AG08395 (cell line): ENCODE measurements at regions not wholly inside any gene's neighbourhood (a gene's known extent, or its start where the extent isn't known, plus 50 kb on each side); places are given as distances from the start of the nearest gene placed in this dataset.
"Not testable (repeated sequence)": the region's sequence is repeated elsewhere in the genome, so short reads cannot be mapped to it uniquely, and the experiment has no call there.

Source experiments
- DNase-seq: peaks from one replicate; pipeline ENCODE4 v3.0.0; 2012; ENCODE audit warnings: mixed read lengths, low spot score

GRCh38 chr4:148857973-148858534 lies 415.8 kb upstream of the NR3C2 start:
- DNase-seq: no peak

GRCh38 chr4:148857239-148857972 lies 415.2 kb upstream of the NR3C2 start:
- DNase-seq: no peak

- no peak for DNase-seq
Measured at GRCh38 chr4:148854203-148854602, 412.0 kb upstream of the NR3C2 start.

GRCh38 chr4:148852092-148852699 lies 410.0 kb upstream of the NR3C2 start:
- no peak for DNase-seq

DNA sequence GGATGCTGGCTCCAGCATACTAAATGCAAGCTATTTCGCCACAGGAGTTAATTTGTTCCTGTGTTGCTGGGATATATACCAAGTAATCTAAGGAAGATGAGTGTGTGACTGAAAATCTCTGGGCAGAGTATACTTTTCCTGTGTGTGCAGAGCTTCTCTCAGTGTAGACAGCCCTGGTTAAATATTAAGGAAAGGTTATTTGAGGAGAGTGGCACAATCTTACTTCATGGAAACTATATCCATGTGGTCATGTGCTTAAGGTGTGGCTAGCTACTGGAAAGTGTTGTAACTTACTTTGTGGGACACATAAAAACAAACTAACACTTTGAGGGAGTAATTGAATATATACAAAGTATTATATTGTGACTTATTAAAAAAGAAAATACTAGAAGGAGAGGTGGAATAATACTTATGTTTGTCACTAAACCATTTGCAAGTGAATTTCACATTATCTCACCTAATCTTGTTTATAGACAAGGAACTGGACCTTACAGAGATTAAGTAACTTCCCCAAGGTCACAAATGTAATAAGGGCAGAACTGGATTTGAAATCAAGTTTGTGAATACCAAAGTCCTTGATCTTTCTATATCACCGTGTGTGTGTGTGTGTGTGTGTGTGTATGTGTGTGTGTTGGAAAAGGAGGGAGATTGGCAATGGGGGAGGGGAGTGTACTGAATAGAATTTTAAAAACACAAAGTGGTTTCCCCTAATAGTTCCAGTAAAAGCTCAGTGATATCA lies 408.2 kb upstream of the NR3C2 start:
- no peak for DNase-seq

GRCh38 chr4:148849581-148849980 lies 407.4 kb upstream of the NR3C2 start:
- no peak for DNase-seq

DNA sequence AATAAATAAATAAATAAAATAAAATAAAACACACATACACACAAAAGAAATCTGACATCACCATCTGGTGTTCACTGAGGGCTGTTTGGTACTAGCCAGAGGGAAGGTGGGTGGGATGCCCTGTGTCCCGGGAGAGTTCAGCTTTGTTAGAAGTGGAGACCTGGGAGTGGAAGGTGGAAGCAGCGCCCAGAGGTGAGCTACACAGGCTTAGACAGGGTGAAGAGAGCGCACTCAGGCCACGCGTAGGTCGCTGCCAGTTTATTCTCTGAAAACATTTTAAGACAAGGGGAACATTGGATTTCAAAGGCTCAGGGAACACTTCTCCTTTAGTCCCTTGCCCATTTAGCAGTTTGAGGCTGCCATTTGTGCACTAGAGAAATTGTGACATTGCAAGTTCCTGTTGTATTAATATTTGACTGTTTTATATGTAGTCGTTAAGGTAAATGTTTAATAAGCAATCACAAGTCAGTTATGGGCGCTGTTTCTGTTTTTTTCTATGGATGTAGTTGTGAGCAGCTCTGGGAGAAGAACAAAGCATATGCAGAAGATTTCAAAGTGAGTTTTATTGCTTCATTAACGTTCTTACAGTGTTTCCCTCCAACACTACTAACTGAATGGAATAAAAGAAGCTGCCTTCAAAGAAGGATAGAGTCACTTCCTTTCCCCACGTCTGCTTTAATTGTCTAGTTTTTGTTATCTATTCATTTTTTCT lies 405.5 kb upstream of the NR3C2 start:
- no peak for DNase-seq

GRCh38 chr4:148845609-148846008 lies 403.4 kb upstream of the NR3C2 start:
- DNase-seq: no peak

DNA sequence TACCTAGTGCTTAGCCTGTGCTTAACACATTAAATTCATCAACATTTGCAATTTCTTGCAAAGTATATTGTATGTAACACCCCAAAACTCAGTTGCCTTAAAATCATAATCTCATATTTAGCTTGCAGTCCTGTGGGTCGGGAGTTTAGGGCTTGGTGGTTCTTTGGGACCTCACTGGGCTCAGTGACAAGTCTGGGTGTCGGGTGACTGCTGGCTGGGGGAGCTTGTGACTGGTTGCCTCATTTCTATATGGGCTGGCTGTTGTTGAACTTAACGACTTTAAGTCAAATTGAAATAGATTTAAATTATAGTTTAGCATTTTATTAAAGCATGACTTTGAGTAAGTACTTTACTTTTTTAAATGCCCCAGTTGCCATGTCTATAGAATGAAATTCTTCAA lies 401.4 kb upstream of the NR3C2 start:
- no peak for DNase-seq

GRCh38 chr4:148842843-148843242 lies 400.6 kb upstream of the NR3C2 start:
- DNase-seq: no peak

DNA sequence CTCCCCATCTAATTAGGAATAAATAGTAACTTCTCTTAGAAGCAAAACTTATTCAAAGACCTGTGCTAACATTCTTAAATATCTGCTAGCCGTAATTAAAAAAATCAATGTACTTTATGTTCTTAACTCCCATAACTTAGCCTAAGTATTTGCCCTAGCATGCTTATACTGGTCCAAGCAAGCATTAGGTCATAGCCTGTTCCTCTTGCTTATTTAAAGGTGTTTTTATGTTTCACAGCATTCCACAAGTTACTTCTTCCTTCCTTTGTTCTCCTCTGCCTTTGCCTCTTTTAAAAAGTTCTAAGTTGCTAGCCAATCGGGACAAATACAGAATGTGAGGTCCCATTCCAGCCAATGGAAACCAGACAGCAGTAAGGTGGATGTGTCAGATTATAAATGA lies 395.4 kb upstream of the NR3C2 start:
- not testable (repeated sequence) for DNase-seq

GRCh38 chr4:148834804-148835631 lies 392.8 kb upstream of the NR3C2 start:
- DNase-seq: peak; percentile 70

DNA sequence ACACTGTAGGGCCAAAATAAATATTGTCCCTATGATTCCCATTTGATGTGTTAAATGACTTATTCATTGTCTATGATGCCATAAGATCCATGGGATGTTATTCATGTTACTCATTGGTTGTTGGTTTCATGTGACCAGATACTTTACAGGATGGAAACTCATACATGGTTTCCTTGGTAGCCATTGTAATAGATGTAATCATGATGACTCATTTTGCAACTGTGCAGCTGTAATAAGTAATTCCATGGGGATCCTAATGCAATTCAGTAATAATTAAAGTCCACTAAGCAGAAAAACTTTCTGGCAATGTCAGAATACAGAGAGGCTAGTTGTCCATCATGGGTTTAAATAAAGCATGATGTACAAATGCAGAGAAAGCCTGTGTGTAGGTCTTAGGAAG lies 389.7 kb upstream of the NR3C2 start:
- DNase-seq: peak; percentile 80

- no peak for DNase-seq
Measured at GRCh38 chr4:148828291-148828690, 386.1 kb upstream of the NR3C2 start.

DNA sequence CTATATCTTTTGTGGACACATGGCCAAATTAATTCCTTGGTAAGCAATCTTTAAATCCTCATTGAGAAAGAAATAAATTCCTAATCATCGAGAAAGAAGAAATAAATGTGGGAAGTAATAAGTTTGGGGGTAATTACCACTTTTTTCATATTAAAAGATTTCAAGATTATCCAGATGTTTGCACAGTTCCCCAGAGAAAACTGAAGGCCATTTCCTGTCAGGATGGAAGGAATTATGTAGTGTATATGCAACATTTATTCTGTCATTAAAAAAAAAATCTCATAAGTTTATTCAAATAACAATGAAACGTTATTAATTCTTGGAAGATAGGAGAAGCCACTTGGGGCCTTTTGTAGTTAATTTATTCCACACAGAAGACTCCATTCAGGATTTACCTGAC lies 385.6 kb upstream of the NR3C2 start:
- no peak for DNase-seq

DNA sequence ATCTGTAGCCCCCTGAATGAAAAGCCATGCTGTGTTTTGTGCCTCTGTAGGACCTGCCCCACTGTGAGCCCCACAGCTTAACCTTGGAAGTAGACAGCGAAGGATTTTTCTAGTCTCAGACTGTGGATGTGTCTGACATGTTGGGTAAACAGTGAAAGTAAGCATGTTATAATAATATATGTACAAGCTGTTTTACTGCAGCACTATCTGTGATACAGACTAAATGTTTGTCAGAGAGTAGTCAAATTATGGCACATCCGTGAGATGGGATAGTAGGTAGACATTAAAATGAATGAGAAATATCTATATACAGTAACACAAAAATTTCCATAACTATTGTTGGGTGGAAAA lies 381.2 kb upstream of the NR3C2 start:
- no peak for DNase-seq

GRCh38 chr4:148822572-148823418 lies 380.6 kb upstream of the NR3C2 start:
- no peak for DNase-seq

DNA sequence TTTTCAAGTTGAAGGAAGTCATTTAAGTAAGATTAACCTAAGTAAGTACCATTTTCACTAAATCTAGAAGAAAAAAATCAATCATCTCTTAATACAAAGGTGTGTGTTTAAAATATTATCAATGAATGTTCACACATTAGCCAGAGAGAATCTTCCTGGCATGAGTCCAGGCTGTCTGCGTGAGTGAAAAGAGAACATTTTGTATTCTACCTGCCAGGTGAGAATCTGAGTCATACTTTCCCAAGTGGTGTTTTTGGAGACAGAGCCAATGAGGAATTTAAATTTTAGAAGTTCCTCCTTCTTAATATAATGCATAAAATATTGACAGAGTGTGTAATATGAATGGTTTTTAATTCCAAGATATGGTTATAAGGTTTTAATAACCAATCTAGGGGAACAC lies 371.8 kb upstream of the NR3C2 start:
- no peak for DNase-seq

DNA sequence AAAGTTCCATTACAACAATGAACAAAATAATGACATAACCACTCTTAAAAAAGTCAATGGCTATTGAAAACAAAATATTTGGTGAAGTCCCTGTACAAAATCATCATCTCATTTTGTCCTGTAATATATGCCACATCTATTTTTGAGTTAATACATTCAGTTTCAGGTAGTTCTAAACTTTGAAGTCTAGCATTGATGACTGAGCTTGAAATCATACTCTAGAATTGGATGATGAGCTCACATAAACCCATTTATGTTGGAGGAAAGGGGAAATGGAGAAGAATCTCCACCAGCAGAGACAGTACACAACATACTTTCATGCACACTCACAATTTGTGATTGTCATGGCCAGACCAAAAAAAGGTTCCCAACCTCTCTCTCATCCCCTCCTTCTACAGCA lies 371.1 kb upstream of the NR3C2 start:
- no peak for DNase-seq

DNA sequence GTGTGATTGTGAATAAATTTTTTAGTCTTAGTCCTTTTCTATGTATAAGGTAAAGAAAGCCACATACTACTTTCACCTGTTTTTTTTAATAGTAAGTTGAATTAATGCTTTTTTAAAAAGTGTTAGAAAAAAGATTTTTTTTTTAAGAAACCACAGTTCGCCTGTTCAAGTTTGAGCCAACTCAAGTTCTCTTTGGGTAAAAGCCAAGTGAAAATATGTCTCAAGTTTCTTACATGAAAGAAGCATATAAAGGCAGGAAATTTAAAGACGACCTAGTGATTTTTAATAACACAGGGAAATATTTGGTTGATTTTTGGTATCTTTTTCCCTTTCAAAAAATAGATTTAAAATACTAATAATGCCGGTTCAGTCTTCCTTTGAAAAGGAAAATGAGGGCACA lies 369.9 kb upstream of the NR3C2 start:
- no peak for DNase-seq

DNA sequence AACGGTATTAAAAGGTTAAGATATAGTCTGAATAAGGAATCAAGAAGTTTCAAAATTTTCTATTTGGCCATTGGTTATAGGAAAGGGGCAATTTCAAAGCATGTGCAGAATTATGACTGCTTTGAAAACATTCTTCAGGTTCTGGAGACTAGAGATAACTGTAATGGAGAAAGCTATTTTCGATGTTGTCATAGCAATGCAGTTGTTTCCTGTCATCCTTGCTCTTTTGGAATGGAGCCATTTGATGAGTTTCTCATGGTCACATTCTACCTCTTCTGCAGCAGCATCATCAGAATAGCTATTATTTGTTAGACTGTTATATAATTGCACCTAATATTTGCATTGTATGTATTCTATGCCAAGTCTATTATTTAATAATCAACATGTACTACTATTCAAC lies 368.2 kb upstream of the NR3C2 start:
- DNase-seq: no peak
